Type B pancreatic cell (in vitro differentiated cells): ENCODE measurements at regions not wholly inside any gene's neighbourhood (a gene's known extent, or its start where the extent isn't known, plus 50 kb on each side); places are given as distances from the start of the nearest gene placed in this dataset.
A peak's percentile ranks its signal among the peaks of the same experiment; 100 is the strongest.
"Not testable (repeated sequence)": the region's sequence is repeated elsewhere in the genome, so short reads cannot be mapped to it uniquely, and the experiment has no call there.

Experiments
- DNase-seq: peaks from one replicate; pipeline ENCODE4 v3.0.0; 2021; ENCODE audit warnings: mixed read lengths; ENCODE audit not compliant: unreplicated experiment; ENCODE audit errors: extremely low spot score
- H3K27ac Mint-ChIP-seq: 2 replicates; pipeline ENCODE4 v1.8.0; 2021; ENCODE audit warnings: mild to moderate bottlenecking, mixed read lengths
- H3K27me3 Mint-ChIP-seq: 2 replicates; pipeline ENCODE4 v1.8.0; 2021; ENCODE audit warnings: mixed read lengths
- H3K36me3 Mint-ChIP-seq: 2 replicates; pipeline ENCODE4 v1.8.0; 2021; ENCODE audit warnings: mixed read lengths
- H3K4me1 Mint-ChIP-seq: one replicate; pipeline ENCODE4 v1.8.0; 2021; ENCODE audit warnings: mixed read lengths; ENCODE audit not compliant: unreplicated experiment
- H3K4me3 Mint-ChIP-seq: 2 replicates; pipeline ENCODE4 v1.8.0; 2021; ENCODE audit warnings: mild to moderate bottlenecking, mixed read lengths
- H3K9me3 Mint-ChIP-seq: 2 replicates; pipeline ENCODE4 v1.8.0; 2021; ENCODE audit warnings: mixed read lengths
- TF ChIP-seq, protein P1 (sequence below): fragments of 200-600 bp; sonication (generic); conservative IDR thresholded peaks from 2 replicates; pipeline ENCODE4 v1.5.0; 2021; ENCODE audit warnings: antibody characterized with exemption, mild to moderate bottlenecking

DNA sequence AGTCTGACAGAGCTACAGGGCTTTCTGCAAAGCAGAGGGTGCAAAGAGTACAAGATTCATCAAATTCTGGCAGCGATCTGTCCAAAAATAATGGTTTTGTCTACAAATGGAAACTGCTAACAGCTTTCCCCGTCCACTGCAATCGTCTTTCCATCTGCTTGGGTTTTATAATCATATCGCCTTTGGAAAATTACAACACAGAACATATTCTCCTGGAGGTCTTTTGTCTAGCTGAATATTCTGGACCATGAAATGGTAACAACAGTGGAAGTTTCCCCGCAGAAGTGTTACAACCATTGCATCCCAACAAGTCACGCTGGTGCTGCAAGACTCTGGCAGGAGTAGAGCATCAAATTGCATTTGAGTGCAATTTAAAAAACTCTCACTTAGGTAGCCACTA lies 101.2 kb upstream of the BOD1L1 start:
- Mint-ChIP-seq H3K9me3 (no peaks in the 10 kb centered on the region), H3K27ac (no peak overlapping the region), H3K36me3 (no peaks in the 10 kb centered on the region), H3K27me3 (no peaks in the 10 kb centered on the region), H3K4me1 (no peaks in the 10 kb centered on the region), H3K4me3 (no peak overlapping the region)
- DNase-seq, result no peak
- TF ChIP-seq, protein P1, sequence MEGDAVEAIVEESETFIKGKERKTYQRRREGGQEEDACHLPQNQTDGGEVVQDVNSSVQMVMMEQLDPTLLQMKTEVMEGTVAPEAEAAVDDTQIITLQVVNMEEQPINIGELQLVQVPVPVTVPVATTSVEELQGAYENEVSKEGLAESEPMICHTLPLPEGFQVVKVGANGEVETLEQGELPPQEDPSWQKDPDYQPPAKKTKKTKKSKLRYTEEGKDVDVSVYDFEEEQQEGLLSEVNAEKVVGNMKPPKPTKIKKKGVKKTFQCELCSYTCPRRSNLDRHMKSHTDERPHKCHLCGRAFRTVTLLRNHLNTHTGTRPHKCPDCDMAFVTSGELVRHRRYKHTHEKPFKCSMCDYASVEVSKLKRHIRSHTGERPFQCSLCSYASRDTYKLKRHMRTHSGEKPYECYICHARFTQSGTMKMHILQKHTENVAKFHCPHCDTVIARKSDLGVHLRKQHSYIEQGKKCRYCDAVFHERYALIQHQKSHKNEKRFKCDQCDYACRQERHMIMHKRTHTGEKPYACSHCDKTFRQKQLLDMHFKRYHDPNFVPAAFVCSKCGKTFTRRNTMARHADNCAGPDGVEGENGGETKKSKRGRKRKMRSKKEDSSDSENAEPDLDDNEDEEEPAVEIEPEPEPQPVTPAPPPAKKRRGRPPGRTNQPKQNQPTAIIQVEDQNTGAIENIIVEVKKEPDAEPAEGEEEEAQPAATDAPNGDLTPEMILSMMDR, result no peak

DNA sequence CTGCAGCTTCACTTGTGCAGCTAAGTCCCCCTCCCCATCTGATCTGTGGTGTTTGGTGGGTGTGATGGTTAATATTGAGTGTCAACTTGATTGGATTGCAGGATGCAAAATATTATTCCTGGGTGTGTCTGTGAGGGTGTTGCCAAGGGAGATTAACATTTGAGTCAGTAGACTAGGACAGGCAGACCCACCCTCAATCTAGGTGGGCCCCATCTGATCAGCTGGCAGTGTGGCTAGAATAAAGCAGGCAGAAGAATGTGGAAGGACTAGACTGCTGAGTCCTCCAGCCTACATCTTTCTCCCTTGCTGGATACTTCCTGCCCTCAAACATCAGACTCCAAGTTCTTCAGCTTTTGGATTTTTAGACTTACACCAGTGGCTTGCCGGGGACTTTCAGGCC lies 103.5 kb upstream of the BOD1L1 start:
- TF ChIP-seq, protein P1, result no peak
- DNase-seq, result no peak
- Mint-ChIP-seq H3K27ac (peak overlapping the region; percentile 7), H3K9me3 (no peaks in the 10 kb centered on the region), H3K36me3 (no peaks in the 10 kb centered on the region), H3K4me1 (no peaks in the 10 kb centered on the region), H3K4me3 (no peak overlapping the region), H3K27me3 (no peaks in the 10 kb centered on the region)

- no peak for DNase-seq
- TF ChIP-seq, protein P1, result no peak
- Mint-ChIP-seq H3K9me3 (no peaks in the 10 kb centered on the region), H3K36me3 (no peaks in the 10 kb centered on the region), H3K4me1 (no peaks in the 10 kb centered on the region), H3K27ac (no peak overlapping the region), H3K27me3 (no peaks in the 10 kb centered on the region), H3K4me3 (no peak overlapping the region)
Observed at GRCh38 chr4:13733817-13734216, 106.3 kb upstream of the BOD1L1 start.

DNA sequence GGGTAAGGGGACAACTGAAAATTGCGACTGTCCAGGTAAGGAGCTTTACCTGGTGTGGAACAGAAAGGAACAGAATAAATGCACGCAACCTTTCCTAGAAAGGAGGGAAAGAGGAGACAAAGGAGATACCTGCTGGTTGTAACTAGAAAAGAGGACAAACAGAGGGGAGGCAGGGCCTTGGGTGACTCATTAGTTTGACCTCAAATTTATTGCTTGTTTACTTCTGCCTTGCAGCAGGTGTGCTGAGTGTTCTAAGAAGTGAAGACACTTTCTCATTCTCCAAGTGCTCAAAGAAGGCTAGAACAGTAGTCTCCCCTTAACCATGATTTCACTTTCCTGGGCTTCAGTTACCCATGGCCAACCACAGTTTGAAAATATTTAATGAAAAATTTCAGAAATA lies 123.1 kb upstream of the BOD1L1 start:
- Mint-ChIP-seq H3K36me3 (no peaks in the 10 kb centered on the region), H3K4me3 (no peak overlapping the region), H3K4me1 (no peaks in the 10 kb centered on the region), H3K27me3 (peaks cover 9% of the 10 kb centered on the region), H3K9me3 (no peaks in the 10 kb centered on the region), H3K27ac (no peak overlapping the region)
- TF ChIP-seq, protein P1, result no peak
- no peak for DNase-seq

DNA sequence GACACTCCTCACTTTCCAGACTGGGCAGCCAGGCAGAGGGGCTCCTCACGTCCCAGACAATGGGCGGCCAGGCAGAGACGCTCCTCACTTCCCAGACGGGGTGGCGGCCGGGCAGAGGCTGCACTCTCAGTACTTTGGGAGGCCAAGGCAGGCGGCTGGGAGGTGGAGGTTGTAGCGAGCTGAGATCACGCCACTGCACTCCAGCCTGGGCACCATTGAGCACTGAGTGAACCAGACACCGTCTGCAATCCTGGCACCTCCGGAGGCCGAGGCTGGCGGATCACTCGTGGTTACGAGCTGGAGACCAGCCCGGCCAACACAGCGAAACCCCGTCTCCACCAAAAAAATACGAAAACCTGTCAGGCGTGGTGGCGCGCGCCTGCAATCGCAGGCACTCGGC lies 134.1 kb upstream of the BOD1L1 start:
- not testable (repeated sequence) for H3K4me3 Mint-ChIP-seq, H3K4me1 Mint-ChIP-seq, DNase-seq, H3K36me3 Mint-ChIP-seq, H3K27ac Mint-ChIP-seq, H3K9me3 Mint-ChIP-seq, H3K27me3 Mint-ChIP-seq

DNA sequence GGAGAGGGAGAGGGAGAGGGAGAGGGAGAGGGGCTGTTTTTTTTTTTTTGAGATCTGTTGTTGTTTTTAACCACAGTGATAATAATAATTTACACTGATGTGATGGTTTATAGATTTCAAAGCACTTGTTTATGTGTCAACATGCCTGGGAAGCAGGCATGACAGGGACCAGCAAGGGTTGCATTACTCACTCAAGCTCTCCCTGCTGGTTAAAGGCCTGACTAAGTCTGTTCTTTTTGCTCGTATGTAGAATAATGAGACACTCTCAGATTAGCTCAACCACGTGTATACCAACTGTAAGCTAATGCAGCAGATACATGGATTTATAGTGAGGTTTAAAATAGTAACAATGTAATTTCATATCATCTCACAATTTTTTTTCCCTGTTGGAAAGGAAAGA lies 134.6 kb upstream of the BOD1L1 start:
- Mint-ChIP-seq H3K27me3 (no peaks in the 10 kb centered on the region), H3K9me3 (no peaks in the 10 kb centered on the region), H3K4me3 (no peak overlapping the region)

More for the DNA sequence above, 134.6 kb upstream of the BOD1L1 start:
- Mint-ChIP-seq H3K27ac (no peak overlapping the region), H3K4me1 (no peaks in the 10 kb centered on the region), H3K36me3 (no peaks in the 10 kb centered on the region)
- TF ChIP-seq, protein P1, result no peak
- DNase-seq, result no peak
